ENCODE measurements at regions not wholly inside any gene's neighbourhood (a gene's known extent, or its start where the extent isn't known, plus 50 kb on each side); places are given as distances from the start of the nearest gene placed in this dataset.

DNA sequence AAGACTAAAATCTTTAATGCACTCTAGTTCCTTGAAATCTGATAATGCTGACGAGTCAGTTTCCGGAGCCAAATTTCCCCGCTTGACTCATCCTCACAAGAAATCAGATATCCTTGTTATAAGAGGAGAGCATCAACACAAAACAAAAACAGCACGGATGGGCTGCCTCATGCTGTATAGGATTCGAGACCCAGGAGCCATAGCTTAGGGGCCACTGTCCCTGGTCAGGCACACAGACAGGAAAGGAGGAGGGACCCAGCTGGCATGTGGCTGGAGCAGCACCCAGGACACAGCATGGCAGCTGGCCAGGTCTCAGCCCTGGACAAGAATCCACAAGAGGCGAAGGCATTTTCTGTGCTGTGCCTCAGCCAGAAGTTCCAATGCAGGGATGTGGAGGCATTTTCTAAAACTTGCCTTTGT, 110.2 kb upstream of the SPATA13 start:
- no peak overlapping the region for H3K4me3 Mint-ChIP-seq
- no peaks in the 10 kb centered on the region for H3K4me1 ChIP-seq (ENCODE audit: control insufficient read depth in 2 of 2, insufficient read depth in 2 of 2, low read length in 2 of 2)
- intact Hi-C loops (cut with micrococcal nuclease) = loop anchor here in 1 of 2 donors (10.0 kb wide), 1 partner anchor 674 kb away; no protein-coding TSS in a partner anchor
- H3K27ac ChIP-seq (ENCODE audit: low read depth, low read length) = no peak overlapping the region
- DNase-seq (no peak), ATAC-seq (no peak)
- no peak overlapping the region for H3K27ac Mint-ChIP-seq
- CTCF ChIA-PET = no interaction called here
- H3K36me3 ChIP-seq (ENCODE audit: control insufficient read depth in 2 of 3, insufficient read depth in 3 of 3, low read length in 3 of 3) = no peaks in the 10 kb centered on the region
- H3K27me3 ChIP-seq (ENCODE audit: control insufficient read depth in 2 of 2, insufficient read depth in 2 of 2, low read length in 2 of 2) = no peaks in the 10 kb centered on the region
- no peak overlapping the region for H3K4me3 ChIP-seq (ENCODE audit: low read length)
- peaks cover 0 to 13% (median 3%) of the 10 kb centered on the region in 5 donors for H3K36me3 Mint-ChIP-seq
- H3K27me3 Mint-ChIP-seq = peaks cover 0 to 21% (median 5%) of the 10 kb centered on the region in 5 donors
- peaks cover 0 to 11% (median 6%) of the 10 kb centered on the region in 11 donors for H3K9me3 Mint-ChIP-seq
- H3K9me3 ChIP-seq (ENCODE audit: control insufficient read depth in 2 of 3, low read length in 3 of 3) = no peaks in the 10 kb centered on the region
- POLR2A ChIA-PET = no interaction called here
- peaks cover 0 to 12% (median 9%) of the 10 kb centered on the region in 7 donors for H3K4me1 Mint-ChIP-seq

DNA sequence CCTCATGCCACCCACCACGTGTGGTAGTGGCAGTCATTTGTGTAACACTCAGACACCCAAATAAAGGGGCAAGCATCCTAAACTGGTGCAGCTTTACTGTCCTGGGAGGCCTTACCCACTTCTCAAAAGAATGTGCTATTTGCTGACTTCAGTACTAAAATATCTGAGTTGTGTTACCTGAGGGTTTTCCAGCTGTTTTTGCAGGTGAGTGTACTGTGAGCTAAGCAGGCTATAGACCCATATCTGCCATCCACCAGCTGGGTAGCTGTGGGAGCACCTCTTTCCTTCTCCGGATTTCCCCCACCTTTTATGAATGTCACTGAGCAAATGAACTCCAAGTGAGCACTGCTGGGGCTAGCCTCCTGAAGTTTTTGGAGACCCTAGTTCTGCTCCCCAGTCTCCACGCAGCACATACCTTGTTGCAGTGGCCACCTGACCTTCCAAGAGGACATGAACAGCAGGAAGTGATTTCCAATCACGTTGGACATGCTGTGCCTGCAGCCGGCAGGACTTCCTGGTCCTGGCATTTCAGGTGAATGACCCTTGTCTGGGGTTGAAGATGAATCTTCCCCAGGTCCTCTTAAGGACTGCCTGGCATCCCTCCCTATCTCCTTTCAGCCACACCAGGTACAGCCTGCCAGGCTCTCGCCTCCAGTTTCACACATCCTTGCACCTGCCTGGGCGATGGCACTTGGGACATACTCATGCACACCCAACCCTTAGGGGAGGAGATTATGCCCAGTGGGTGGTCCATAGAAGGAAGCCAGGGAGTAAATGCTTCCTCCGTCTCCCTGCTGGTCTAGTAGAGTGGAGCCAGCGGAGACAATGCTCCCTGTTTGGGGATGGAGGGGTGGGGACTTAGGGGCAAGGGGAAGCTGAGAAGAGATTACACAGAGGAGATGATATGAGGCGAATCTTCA, 109.5 kb upstream of the SPATA13 start:
- ChIA-PET CTCF (interaction anchor here (1.0 to 4.3 kb wide), 2 partner anchors 168 to 177 kb away, joined by 6 to 45 read pairs; no protein-coding TSS in a partner anchor), POLR2A (interaction anchor here (0.7 kb wide), 1 partner anchor 238 kb away, joined by 3 read pairs; no protein-coding TSS in a partner anchor)
- H3K4me3 ChIP-seq (ENCODE audit: low read length) = no peak overlapping the region
- H3K36me3 Mint-ChIP-seq = peaks cover 0 to 12% (median 3%) of the 10 kb centered on the region in 5 donors
- no peaks in the 10 kb centered on the region for H3K9me3 ChIP-seq (ENCODE audit: control insufficient read depth in 2 of 3, low read length in 3 of 3)
- peaks cover 0 to 12% (median 9%) of the 10 kb centered on the region in 7 donors for H3K4me1 Mint-ChIP-seq
- no peak for DNase-seq
- intact Hi-C loops (cut with micrococcal nuclease) = loop anchor here in 1 of 2 donors (10.0 kb wide), 1 partner anchor 674 kb away; no protein-coding TSS in a partner anchor
- no peak overlapping the region for H3K4me3 Mint-ChIP-seq
- no peak overlapping the region for H3K27ac Mint-ChIP-seq
- peaks cover 0 to 21% (median 5%) of the 10 kb centered on the region in 5 donors for H3K27me3 Mint-ChIP-seq
- no peaks in the 10 kb centered on the region for H3K4me1 ChIP-seq (ENCODE audit: control insufficient read depth in 2 of 2, insufficient read depth in 2 of 2, low read length in 2 of 2)
- no peaks in the 10 kb centered on the region for H3K36me3 ChIP-seq (ENCODE audit: control insufficient read depth in 2 of 3, insufficient read depth in 3 of 3, low read length in 3 of 3)
- no peak overlapping the region for H3K27ac ChIP-seq (ENCODE audit: low read depth, low read length)
- ATAC-seq = no peak
- H3K27me3 ChIP-seq (ENCODE audit: control insufficient read depth in 2 of 2, insufficient read depth in 2 of 2, low read length in 2 of 2) = no peaks in the 10 kb centered on the region
- H3K9me3 Mint-ChIP-seq = peaks cover 0 to 11% (median 6%) of the 10 kb centered on the region in 11 donors

DNA sequence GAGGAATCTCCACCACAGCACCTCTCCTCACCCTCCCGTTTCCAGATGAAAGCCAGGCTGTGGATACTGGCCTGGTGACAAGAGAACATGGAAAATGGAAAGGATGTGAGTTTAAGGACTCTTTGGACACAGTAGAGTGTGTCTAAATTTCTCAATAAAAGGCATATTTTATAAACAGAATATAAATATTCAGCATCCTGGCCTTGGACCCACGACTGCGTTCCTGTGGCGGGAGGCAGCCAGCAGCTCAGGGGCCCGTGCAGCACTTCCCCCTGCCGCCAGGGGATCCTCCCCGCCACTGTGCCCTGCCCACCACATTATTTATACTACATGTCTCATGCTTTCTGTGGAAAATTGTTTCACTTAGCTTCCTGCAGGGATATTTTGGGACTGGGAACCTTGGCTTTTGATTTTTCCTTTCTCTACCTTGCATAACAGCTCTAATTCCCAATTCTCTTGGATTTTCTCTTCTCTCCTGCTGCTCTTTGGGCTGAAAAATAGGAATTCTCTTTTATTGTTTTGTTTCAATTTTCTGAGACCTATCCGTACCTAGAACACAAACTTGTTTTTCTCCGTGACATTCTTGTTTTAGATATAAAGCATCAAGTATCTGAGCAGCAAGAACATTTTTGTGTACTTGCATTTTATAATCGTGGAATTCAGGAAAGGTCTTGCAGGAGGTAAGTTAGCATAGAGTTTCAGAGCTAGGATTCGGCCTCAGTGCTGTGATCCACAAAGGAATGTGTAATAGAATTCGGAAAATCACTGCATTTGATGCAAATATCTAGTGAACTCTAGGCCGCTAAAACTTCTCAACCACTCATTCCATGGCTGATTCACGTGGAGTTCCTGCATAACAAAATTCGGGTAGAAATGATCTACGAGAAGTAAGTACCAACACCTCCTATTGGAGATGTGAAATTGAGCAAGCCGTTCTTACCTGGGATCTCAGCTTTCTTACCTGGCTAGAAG, 107.7 kb upstream of the SPATA13 start:
- no peaks in the 10 kb centered on the region for H3K36me3 Mint-ChIP-seq
- peaks cover 0 to 12% (median 9%) of the 10 kb centered on the region in 7 donors for H3K4me1 Mint-ChIP-seq
- Histone ChIP-seq H3K36me3 (ENCODE audit: control insufficient read depth in 2 of 3, insufficient read depth in 3 of 3, low read length in 3 of 3) (no peaks in the 10 kb centered on the region), H3K4me1 (ENCODE audit: control insufficient read depth in 2 of 2, insufficient read depth in 2 of 2, low read length in 2 of 2) (no peaks in the 10 kb centered on the region), H3K9me3 (ENCODE audit: control insufficient read depth in 2 of 3, low read length in 3 of 3) (no peaks in the 10 kb centered on the region), H3K27me3 (ENCODE audit: control insufficient read depth in 2 of 2, insufficient read depth in 2 of 2, low read length in 2 of 2) (no peaks in the 10 kb centered on the region), H3K27ac (ENCODE audit: low read depth, low read length) (no peak overlapping the region), H3K4me3 (ENCODE audit: low read length) (no peak overlapping the region)
- DNase-seq = no peak
- H3K9me3 Mint-ChIP-seq = no peaks in the 10 kb centered on the region
- H3K27ac Mint-ChIP-seq = peak overlapping the region in 5 of 9 donors; percentile 21 to 68 (median 24)
- ATAC-seq = no peak
- peaks cover 2 to 22% (median 5%) of the 10 kb centered on the region in 5 donors for H3K27me3 Mint-ChIP-seq
- intact Hi-C loops (cut with micrococcal nuclease) = loop anchor here (1.0 to 10.0 kb wide), 9 partner anchors 33 to 672 kb away; partner anchors contain the start of gene SPATA13 (in 2 of the 2)
- ChIA-PET CTCF (interaction anchor here (0.6 to 4.3 kb wide), 8 partner anchors 11 to 176 kb away, joined by 3 to 45 read pairs (median 4); no protein-coding TSS in a partner anchor), POLR2A (no interaction called here)
- no peak overlapping the region for H3K4me3 Mint-ChIP-seq

DNA sequence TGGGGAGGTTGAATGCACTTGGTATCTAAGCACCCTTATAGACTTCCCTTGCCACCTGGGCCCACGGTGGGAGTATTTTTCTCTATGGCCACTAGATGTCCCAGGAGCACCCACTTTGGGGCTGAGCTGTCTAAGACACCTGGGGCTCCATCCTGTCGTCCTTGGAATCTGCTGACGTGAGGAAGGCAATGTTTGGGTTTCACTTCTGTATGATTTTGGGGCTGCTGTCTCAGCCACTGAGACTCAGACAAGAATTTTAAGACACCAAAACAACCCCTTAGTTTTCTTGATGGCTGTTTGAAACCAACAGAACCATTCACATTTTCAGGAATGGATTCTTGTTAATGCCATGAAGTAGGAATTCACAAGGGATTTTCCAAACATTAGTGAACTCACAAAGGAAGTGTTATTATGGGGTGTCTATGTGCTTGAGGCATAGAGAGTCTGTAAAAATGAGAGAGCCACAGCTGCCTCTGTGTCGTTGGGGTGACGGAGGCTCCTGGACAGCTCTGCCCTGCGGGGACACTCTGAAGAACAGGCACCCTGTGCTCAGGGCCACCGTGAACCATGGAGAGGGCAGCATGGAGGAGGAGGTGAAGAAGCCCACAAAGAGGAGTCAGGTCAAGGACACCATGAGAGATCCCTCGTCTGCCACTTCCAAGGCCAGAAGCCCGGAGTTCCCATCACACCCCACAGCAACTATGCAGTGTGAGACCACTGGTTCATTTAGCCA, 106.8 kb upstream of the SPATA13 start:
- no peaks in the 10 kb centered on the region for H3K9me3 Mint-ChIP-seq
- DNase-seq (peak; percentile 24 to 70 (median 61)), ATAC-seq (peak; percentile 91)
- H3K36me3 ChIP-seq (ENCODE audit: control insufficient read depth in 2 of 3, insufficient read depth in 3 of 3, low read length in 3 of 3) = no peaks in the 10 kb centered on the region
- H3K4me3 ChIP-seq (ENCODE audit: low read length) = no peak overlapping the region
- intact Hi-C loops (cut with micrococcal nuclease) = loop anchor here (1.0 to 10.0 kb wide), 9 partner anchors 33 to 671 kb away; partner anchors contain the start of gene SPATA13 (in 2 of the 2)
- no peaks in the 10 kb centered on the region for H3K9me3 ChIP-seq (ENCODE audit: control insufficient read depth in 2 of 3, low read length in 3 of 3)
- no peaks in the 10 kb centered on the region for H3K4me1 ChIP-seq (ENCODE audit: control insufficient read depth in 2 of 2, insufficient read depth in 2 of 2, low read length in 2 of 2)
- peaks cover 0 to 12% (median 9%) of the 10 kb centered on the region in 7 donors for H3K4me1 Mint-ChIP-seq
- ChIA-PET POLR2A (no interaction called here), CTCF (interaction anchor here (0.6 to 4.3 kb wide), 8 partner anchors 10 to 175 kb away, joined by 3 to 45 read pairs (median 4); no protein-coding TSS in a partner anchor)
- H3K27ac ChIP-seq (ENCODE audit: low read depth, low read length) = no peak overlapping the region
- H3K27me3 ChIP-seq (ENCODE audit: control insufficient read depth in 2 of 2, insufficient read depth in 2 of 2, low read length in 2 of 2) = no peaks in the 10 kb centered on the region
- no peaks in the 10 kb centered on the region for H3K36me3 Mint-ChIP-seq
- H3K27ac Mint-ChIP-seq = peak overlapping the region in 5 of 9 donors; percentile 21 to 68 (median 24)
- peaks cover 3 to 22% (median 7%) of the 10 kb centered on the region in 5 donors for H3K27me3 Mint-ChIP-seq
- no peak overlapping the region for H3K4me3 Mint-ChIP-seq

DNA sequence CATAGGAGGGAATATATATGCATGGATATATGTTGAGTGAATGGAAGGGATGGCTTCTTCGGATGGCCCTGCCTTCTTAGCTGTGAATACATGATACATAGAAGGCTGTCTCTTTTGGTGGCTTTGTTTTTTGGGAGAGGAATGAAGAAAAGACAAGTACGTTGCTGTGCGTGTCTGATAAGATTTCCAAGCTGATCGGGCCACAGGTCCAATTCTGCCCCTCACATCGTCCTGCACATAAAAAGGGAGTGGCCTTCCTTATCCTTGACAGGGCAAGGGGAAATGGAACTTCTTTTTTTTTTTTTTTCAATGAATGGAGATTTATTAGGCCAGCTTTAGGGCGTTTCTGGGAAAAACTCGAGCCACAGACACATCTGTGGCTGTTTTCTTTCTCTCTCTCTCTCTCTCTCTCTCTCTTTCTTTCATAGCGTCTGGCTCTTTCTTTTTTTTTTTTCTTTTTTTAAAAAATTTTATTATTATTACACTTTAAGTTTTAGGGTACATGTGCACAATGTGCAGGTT, 103.8 kb upstream of the SPATA13 start:
- ChIA-PET POLR2A (no interaction called here), CTCF (no interaction called here)
- Mint-ChIP-seq H3K27me3 (peaks cover 5 to 22% (median 9%) of the 10 kb centered on the region in 5 donors), H3K4me1 (peaks cover 1 to 17% (median 9%) of the 10 kb centered on the region in 7 donors), H3K36me3 (no peaks in the 10 kb centered on the region), H3K27ac (no peak overlapping the region), H3K9me3 (no peaks in the 10 kb centered on the region), H3K4me3 (no peak overlapping the region)
- no peaks in the 10 kb centered on the region for H3K27me3 ChIP-seq (ENCODE audit: control insufficient read depth in 2 of 2, insufficient read depth in 2 of 2, low read length in 2 of 2)
- H3K4me3 ChIP-seq (ENCODE audit: low read length) = no peak overlapping the region
- no peaks in the 10 kb centered on the region for H3K36me3 ChIP-seq (ENCODE audit: control insufficient read depth in 2 of 3, insufficient read depth in 3 of 3, low read length in 3 of 3)
- no peak overlapping the region for H3K27ac ChIP-seq (ENCODE audit: low read depth, low read length)
- ATAC-seq = no peak
- no peaks in the 10 kb centered on the region for H3K4me1 ChIP-seq (ENCODE audit: control insufficient read depth in 2 of 2, insufficient read depth in 2 of 2, low read length in 2 of 2)
- intact Hi-C loops (cut with micrococcal nuclease) = loop anchor here in 1 of 2 donors (10.0 kb wide), 1 partner anchor 668 kb away; no protein-coding TSS in a partner anchor
- no peak for DNase-seq
- no peaks in the 10 kb centered on the region for H3K9me3 ChIP-seq (ENCODE audit: control insufficient read depth in 2 of 3, low read length in 3 of 3)
